Aorta (tissue), 5 donors: ENCODE measurements at regions not wholly inside any gene's neighbourhood (a gene's known extent, or its start where the extent isn't known, plus 50 kb on each side); places are given as distances from the start of the nearest gene placed in this dataset.

ENCODE experiments used
- ATAC-seq: fragments of 200-7000 bp; cut with Tn5 transposase; one replicate; pipeline ENCODE4 v1.9.1; 2022; ENCODE audit warnings: moderate library complexity; ENCODE audit not compliant: low FRiP score
- DNase-seq, 2 donors: peaks; one replicate each; pipeline ENCODE4 v3.0.0-alpha.2; 2020
- H3K27ac ChIP-seq, 2 donors: one replicate each; pipeline ENCODE4 v1.5.1; 2013; ENCODE audit warnings: low read length in 2 of 2, mild to moderate bottlenecking in 2 of 2, moderate library complexity in 2 of 2, control low read depth in 1 of 2, inconsistent platforms in 1 of 2, low read depth in 1 of 2
- H3K27me3 ChIP-seq, 2 donors: one replicate each; pipeline ENCODE4 v1.6.1; 2013; ENCODE audit warnings: control low read depth in 1 of 2, low read length in 1 of 2, mild to moderate bottlenecking in 1 of 2, moderate library complexity in 1 of 2; ENCODE audit not compliant: insufficient read depth in 2 of 2, control insufficient read depth in 1 of 2
- H3K36me3 ChIP-seq, 2 donors: one replicate each; pipeline ENCODE4 v1.6.1; 2013; ENCODE audit warnings: control low read depth in 1 of 2, low read length in 1 of 2, mild to moderate bottlenecking in 1 of 2; ENCODE audit not compliant: insufficient read depth in 2 of 2, control insufficient read depth in 1 of 2
- H3K4me1 ChIP-seq, 2 donors: one replicate each; pipeline ENCODE4 v1.6.1; 2013; ENCODE audit warnings: low read length in 2 of 2, control low read depth in 1 of 2, mild to moderate bottlenecking in 1 of 2, moderate library complexity in 1 of 2; ENCODE audit not compliant: insufficient read depth in 2 of 2, control insufficient read depth in 1 of 2
- H3K4me3 ChIP-seq, 2 donors: one replicate each; pipeline ENCODE4 v1.5.1; 2013; ENCODE audit warnings: low read length in 2 of 2, control low read depth in 1 of 2, mild to moderate bottlenecking in 1 of 2
- H3K9me3 ChIP-seq: one replicate; pipeline ENCODE4 v1.6.1; 2013; ENCODE audit warnings: mild to moderate bottlenecking, low read length; ENCODE audit not compliant: control insufficient read depth
- WGBS, 2 donors: extraction: QIAGEN DNeasy Blood & Tissue Kit; methylation state at CpG; one replicate each; pipeline ENCODE4 v1.1.7; 2013; 5-methylcytosine and 5-hydroxymethylcytosine counted together
- intact Hi-C, 2 donors: fragments of 100-400 bp; cut with DNase I; formaldehyde crosslinking; loops; one replicate each; pipeline versions ENCODE4 v1.14.2 to v1.15.0; 2022
- donor health status: healthy with polysubstance abuse.
- donor health status: Bipolar disorder and iron deficiency.
- donor health status: DM: no; HTN: no; CAD: no.
- donor health status: DM: no; HTN: no; CAD: no.
- donor health status: DM: yes; HTN: yes; CAD: no.

DNA sequence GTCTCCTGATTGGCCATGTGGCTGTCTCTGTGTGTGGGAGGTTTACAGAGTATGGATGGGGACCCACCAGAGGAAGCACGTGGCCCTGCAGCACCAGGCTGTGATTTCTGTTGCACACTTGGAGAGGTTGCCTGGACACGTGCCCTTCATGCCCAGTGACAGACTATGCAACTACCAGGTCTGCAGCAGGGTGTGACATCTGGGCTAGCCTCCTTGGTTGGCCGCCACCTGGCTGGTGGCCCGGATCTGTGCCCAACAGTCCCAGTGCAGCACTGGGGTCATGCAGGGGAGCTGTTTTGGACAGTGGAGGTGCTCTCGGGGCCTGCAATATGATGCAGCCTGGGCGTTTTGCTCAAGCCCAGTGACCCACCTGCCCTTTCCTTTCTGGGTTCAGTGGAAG, 212.5 kb downstream of the UBE3A start:
- Histone ChIP-seq H3K27ac (no peak overlapping the region), H3K4me3 (no peak overlapping the region), H3K4me1 (no peaks in the 10 kb centered on the region), H3K9me3 (no peaks in the 10 kb centered on the region), H3K36me3 (no peaks in the 10 kb centered on the region), H3K27me3 (no peaks in the 10 kb centered on the region)
- intact Hi-C loops = no loop called here
- WGBS, 2 donors = 85 to 87% methylated on average over 6 of the region's 6 CpGs
- DNase-seq (no peak), ATAC-seq (no peak)

DNA sequence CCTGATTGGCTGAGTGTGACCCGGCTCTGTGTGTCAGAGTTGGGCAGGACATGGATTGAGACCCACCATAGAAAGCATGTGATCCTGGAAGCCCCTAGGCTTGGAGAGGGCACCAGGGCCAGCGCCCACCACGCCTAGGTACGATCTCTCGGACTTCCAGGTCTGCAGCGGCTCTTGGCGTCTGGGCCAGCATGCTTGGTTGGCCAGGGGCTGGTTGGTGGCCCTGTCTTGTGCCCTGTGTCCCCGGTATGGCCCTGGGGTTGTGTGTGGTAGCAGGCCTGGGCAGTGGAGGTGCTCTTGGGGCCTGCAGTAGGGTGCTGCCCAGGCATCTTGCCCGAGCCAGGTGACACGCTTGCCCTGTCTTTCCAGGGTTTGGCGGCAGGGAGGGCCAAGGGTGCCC, 210.6 kb downstream of the UBE3A start:
- Histone ChIP-seq H3K4me3 (no peak overlapping the region), H3K27ac (no peak overlapping the region), H3K4me1 (no peaks in the 10 kb centered on the region), H3K36me3 (no peaks in the 10 kb centered on the region), H3K27me3 (no peaks in the 10 kb centered on the region), H3K9me3 (no peaks in the 10 kb centered on the region)
- 86 to 89% methylated on average over 11 of the region's 11 CpGs for WGBS, 2 donors
- intact Hi-C loops = no loop called here
- DNase-seq (no peak), ATAC-seq (no peak)

DNA sequence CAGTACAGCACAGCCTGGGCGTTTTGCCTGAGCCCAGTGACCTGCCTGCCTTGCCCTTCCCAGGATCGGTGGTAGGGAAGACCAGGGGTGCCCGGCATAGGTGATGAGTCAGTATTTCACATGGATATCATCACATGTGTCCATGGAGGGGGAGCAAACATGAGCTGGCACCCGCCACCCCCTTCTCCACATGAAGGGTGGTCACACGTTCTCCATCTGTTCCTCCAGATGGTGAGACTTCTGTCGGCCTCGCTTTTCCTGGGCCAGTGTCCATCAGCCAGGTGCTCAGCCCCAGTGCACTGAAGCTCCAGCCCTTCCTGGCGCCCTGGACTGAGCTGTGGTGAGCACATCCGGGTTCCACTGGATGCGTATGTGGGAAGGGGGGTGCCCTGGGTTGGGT, 208.4 kb downstream of the UBE3A start:
- Histone ChIP-seq H3K27me3 (no peaks in the 10 kb centered on the region), H3K4me3 (no peak overlapping the region), H3K36me3 (no peaks in the 10 kb centered on the region), H3K27ac (no peak overlapping the region), H3K4me1 (no peaks in the 10 kb centered on the region), H3K9me3 (no peaks in the 10 kb centered on the region)
- no peak for ATAC-seq
- intact Hi-C loops = no loop called here
- 83 to 85% methylated on average over 10 of the region's 10 CpGs for WGBS, 2 donors
- no peak for DNase-seq

DNA sequence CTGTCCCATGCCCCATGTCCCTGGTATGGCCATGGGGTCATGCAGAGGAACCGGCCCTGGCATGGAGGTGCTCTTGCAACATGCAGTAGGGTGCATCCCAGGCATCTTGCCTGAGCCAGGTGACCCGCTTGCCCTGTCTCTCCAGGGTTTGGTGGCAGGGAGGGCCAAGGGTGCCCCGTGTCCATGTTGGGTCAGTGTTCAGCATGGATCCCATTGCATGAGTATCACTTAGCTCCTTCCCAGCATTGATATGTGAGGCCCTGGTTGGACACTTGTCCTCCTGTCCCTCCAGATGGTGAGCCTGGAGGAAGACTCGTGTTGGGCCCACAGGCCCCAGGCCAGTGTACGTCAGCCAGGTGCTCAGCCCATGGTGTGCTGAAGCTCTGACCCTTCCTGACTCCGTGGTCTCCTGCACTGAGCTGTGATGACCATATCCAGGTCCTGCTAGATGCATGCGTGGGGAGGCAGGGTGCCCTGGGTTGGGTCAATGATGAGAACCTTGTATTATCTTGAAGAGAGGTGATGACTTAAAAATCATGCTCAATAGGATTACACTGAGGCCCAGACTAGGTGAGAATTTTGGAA, 205.0 kb downstream of the UBE3A start:
- ATAC-seq = no peak
- no peaks in the 10 kb centered on the region for H3K9me3 ChIP-seq
- intact Hi-C loops = no loop called here

DNA sequence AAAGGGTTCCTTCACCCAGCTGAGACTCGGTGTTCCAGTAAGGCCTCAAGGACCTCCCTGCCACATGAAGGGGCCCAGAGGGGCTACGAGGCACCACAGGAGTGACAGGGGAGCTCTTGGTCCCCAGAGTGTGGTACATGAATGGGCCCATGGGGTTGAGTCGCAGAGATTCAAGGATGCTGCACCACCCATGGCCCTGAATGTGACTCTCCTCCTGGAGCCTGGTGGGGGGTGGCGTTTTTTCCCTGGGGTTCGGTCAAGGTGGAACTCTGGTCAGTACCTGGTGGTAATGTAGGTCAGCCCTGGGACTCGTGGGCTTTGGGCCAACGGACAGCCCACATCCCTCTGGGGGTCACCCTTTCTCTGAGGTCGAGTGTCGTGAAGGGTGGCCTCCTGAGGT, 204.0 kb downstream of the UBE3A start:
- no peaks in the 10 kb centered on the region for H3K27me3 ChIP-seq
- no peak for DNase-seq
- no peak for ATAC-seq
- no peak overlapping the region for H3K27ac ChIP-seq
- no peaks in the 10 kb centered on the region for H3K4me1 ChIP-seq
- no peaks in the 10 kb centered on the region for H3K36me3 ChIP-seq
- intact Hi-C loops = no loop called here
- 81 to 84% methylated on average over 9 of the region's 9 CpGs for WGBS, 2 donors
- no peaks in the 10 kb centered on the region for H3K9me3 ChIP-seq
- no peak overlapping the region for H3K4me3 ChIP-seq

More for the DNA sequence above, 205.0 kb downstream of the UBE3A start:
- Histone ChIP-seq H3K4me1 (no peaks in the 10 kb centered on the region), H3K27ac (no peak overlapping the region), H3K36me3 (no peaks in the 10 kb centered on the region), H3K27me3 (no peaks in the 10 kb centered on the region), H3K4me3 (no peak overlapping the region)
- no peak for DNase-seq
- 79 to 82% methylated on average over 7 of the region's 7 CpGs for WGBS, 2 donors

DNA sequence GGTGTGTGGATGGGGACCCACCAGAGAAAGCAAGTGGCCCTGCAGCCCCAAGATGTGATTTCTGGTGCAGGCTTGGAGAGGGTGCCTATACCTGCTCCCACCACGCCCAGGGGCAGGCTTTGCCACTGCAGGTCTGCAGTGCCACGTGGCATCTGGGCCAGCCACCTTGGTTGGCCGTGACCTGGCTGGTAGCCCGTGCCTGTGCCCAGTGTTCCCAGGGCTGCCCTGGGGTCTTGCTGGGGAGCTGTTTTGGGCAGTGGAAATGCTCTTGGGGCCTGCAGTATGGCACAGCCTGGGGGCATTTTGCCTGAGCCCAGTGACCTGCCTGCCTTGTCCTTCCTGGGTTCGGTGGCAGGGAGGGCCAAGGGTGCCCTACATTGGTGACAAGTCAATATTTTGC, 203.4 kb downstream of the UBE3A start:
- DNase-seq (peak in 1 of 2 donors; percentile 37), ATAC-seq (no peak)
- Histone ChIP-seq H3K27ac (no peak overlapping the region), H3K27me3 (no peaks in the 10 kb centered on the region), H3K9me3 (no peaks in the 10 kb centered on the region), H3K4me3 (no peak overlapping the region), H3K36me3 (no peaks in the 10 kb centered on the region), H3K4me1 (no peaks in the 10 kb centered on the region)
- intact Hi-C loops = no loop called here
- WGBS, 2 donors = 64 to 76% methylated on average over 5 of the region's 5 CpGs

DNA sequence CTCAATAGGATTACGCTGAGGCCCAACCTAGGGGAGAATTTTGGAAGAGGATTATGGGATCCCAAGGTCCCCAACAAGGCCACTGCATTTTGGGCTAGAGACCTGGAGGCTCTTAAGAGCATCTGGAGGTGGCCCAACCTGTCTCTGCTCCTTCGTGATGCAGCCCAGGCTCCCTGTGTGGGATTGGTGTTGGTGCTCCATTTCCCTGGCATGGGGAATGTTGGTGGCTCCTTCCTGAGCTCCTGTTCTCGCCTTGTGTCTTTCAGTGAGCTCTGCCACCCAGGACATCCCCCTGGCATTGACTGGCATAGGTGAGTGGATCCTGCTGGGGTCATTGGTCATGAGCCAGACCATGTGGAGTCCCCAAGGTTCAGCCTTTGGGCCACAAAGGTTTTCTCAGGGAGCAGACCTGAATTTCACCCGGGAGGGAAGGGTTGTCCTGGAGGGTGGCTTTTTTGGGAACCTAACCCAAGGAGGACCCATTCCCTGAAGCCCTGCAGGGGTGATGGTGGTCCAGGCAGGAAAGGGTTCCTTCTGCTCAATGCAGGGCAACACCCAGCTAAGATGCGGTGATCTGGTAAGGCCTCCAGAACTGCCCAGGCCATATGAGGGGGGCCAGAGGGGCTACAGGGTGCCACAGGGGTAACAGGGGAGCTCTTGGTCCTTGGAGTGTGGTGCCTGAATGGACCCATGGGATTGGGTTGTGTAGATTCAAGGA, 202.5 kb downstream of the UBE3A start:
- intact Hi-C loops = no loop called here
- no peaks in the 10 kb centered on the region for H3K27me3 ChIP-seq
- ATAC-seq = no peak
- peak; percentile 13 to 42 for DNase-seq
- H3K9me3 ChIP-seq = no peaks in the 10 kb centered on the region
- H3K27ac ChIP-seq = no peak overlapping the region
- H3K4me3 ChIP-seq = no peak overlapping the region
- H3K36me3 ChIP-seq = no peaks in the 10 kb centered on the region
- 78 to 80% methylated on average over 5 of the region's 5 CpGs for WGBS, 2 donors
- no peaks in the 10 kb centered on the region for H3K4me1 ChIP-seq

DNA sequence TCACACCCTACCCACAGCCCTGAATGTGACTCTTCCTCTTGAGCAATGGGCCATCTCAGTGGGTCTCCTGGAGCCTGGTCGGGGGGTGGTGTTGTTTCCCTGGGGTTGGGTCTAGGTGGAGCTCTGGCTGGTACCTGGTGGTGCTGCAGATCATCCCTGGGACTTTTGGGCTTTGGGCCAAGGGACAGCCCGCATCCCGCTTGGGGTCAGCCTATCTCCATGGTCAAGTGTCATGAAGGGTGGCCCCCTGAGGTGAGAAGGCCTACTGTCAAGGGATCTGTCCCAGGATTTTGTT, 202.0 kb downstream of the UBE3A start:
- Histone ChIP-seq H3K27ac (no peak overlapping the region), H3K9me3 (no peaks in the 10 kb centered on the region), H3K4me3 (no peak overlapping the region), H3K36me3 (no peaks in the 10 kb centered on the region), H3K4me1 (no peaks in the 10 kb centered on the region), H3K27me3 (no peaks in the 10 kb centered on the region)
- DNase-seq (peak; percentile 17 to 26), ATAC-seq (no peak)
- WGBS, 2 donors = 86 to 94% methylated on average over 3 of the region's 3 CpGs
- intact Hi-C loops = no loop called here

DNA sequence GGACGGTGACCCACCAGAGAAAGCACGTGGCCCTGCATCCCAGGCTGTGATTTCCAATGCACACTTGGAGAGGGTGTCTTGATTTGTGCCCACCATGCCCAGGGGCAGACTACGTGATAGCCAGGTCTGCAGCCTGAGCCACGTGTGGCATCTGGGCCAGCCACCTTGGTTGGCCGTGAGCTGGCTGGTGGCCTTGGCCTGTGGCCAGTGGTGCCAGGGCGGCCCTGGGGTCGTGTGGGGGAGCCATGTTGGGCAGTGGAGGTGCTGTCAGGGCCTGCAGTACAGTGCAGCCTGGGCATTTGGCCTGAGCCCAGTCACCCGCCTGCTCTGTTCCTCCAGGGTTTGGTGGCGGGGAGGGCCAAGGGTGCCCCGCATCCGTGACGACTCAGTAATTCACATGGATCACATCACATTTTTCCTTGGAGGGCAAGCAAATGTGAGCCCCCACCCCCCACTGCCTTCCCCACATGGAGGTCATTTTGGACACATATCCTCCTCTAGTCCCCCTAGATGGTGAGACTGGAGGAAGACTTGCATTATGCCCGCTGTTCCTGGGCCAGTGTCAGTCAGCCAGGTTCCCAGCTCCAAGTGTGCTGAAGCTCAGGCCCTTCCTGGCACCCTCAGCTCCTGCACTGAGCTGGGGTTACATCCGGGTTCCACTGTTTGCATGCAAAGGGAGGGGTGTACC, 201.4 kb downstream of the UBE3A start:
- H3K9me3 ChIP-seq = no peaks in the 10 kb centered on the region
- peak; percentile 20 to 74 for DNase-seq

More for the DNA sequence above, 201.4 kb downstream of the UBE3A start:
- 84 to 86% methylated on average over 14 of the region's 14 CpGs for WGBS, 2 donors
- Histone ChIP-seq H3K27ac (no peak overlapping the region), H3K4me1 (no peaks in the 10 kb centered on the region), H3K27me3 (no peaks in the 10 kb centered on the region), H3K36me3 (no peaks in the 10 kb centered on the region), H3K4me3 (no peak overlapping the region)
- ATAC-seq = no peak
- intact Hi-C loops = no loop called here
